ENCODE measurements at regions not wholly inside any gene's neighbourhood (a gene's known extent, or its start where the extent isn't known, plus 50 kb on each side); places are given as distances from the start of the nearest gene placed in this dataset.

DNA sequence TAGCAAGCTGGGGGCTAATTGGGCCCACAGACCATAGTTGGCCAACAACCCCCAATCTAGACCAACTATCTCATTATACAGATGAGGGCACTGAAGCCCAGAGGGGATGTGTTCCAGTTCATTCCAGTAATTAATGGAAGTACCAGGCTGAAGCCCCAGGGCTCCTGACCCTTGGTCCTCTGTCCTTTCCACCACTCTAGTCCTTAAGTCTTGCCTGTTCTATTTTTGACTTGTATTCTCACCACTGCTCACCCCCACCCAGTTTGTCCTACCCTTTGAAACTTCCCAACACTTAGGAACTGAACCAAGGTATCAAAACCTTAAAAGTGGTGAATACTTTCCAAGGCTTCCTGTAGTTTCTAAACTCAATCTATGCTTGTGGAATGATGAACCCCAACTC is 407.4 kb downstream of the ENC1 start:
- Histone ChIP-seq H3K9ac (replicated peaks; ENCODE audit: extremely low read depth, insufficient read depth, low read length) (no peak overlapping the region), H4K20me1 (replicated peaks; ENCODE audit: control insufficient read depth, extremely low read depth, insufficient read depth, low read length) (no peaks in the 10 kb centered on the region), H3K4me2 (ENCODE audit: insufficient read depth, low read length) (no peak overlapping the region), H3K9me1 (replicated peaks; ENCODE audit: control insufficient read depth, extremely low read depth, insufficient read depth, low read length) (no peaks in the 10 kb centered on the region), H3K9me3 (replicated peaks; ENCODE audit: control insufficient read depth, insufficient read depth, low read length) (no peaks in the 10 kb centered on the region), H3K4me1 (ENCODE audit: control insufficient read depth, extremely low read depth, insufficient read depth, low read length) (no peaks in the 10 kb centered on the region), H3K27me3 (ENCODE audit: control insufficient read depth in 2 of 2, insufficient read depth in 2 of 2, low read length in 2 of 2) (peaks cover 0 to 4% of the 10 kb centered on the region in 2 experiments), H3K79me2 (ENCODE audit: control insufficient read depth, insufficient read depth, low read length) (no peaks in the 10 kb centered on the region), H3K27ac (ENCODE audit: insufficient read depth, low read depth, low read length) (no peak overlapping the region), H3K36me3 (ENCODE audit: control insufficient read depth in 2 of 2, extremely low read depth in 1 of 2, insufficient read depth in 2 of 2, low read length in 2 of 2) (no peaks in the 10 kb centered on the region), H2AFZ (ENCODE audit: low read depth, low read length) (no peak overlapping the region), H3K4me3 (replicated peaks in 1 of 3; ENCODE audit: insufficient read depth in 1 of 3, low read depth in 1 of 3, low read length in 3 of 3) (no peak overlapping the region)
- ChIA-PET POLR2A (no interaction called here), CTCF (no interaction called here)
- TF ChIP-seq POLR2AphosphoS5 (IDR thresholded peaks at IDR 0.05; ENCODE audit: insufficient read depth, low read depth, low read length) (no peak), MYC (IDR thresholded peaks at IDR 0.05; ENCODE audit: low read depth, low read length) (no peak), POLR2A (IDR thresholded peaks at IDR 0.05; ENCODE audit: low read depth, low read length) (no peak)
- no peak for DNase-seq (ENCODE audit: low read depth, low spot score)
- intact Hi-C loops (cut with micrococcal nuclease): no loop called here
- no peak for FAIRE-seq
- dilution Hi-C loops (cut with MboI; ENCODE audit: extremely low pct_ligation_motif_present, low sequenced_read_pairs): no loop called here
- no TSS peak for BruUV-seq (replicated peaks)

DNA sequence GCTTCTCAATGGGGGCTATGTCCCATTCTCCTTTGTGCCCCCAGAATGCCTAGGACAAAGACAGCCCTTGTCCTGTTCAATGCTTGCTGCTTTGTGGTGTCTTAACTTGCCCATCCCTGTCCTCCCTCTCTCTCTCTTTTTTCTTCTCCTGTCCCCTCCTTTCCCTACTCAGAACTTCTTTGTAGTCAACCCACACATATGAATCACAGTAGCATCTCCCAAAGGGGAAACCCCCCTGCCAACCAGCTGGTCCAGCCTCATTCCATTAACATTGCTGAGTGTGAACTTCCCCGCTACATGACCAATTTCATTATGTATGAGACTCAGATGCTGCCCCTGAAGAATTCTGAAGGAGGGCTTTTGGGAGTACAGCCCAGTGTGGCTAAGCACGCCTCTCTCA is 408.3 kb downstream of the ENC1 start:
- dilution Hi-C loops (cut with MboI; ENCODE audit: extremely low pct_ligation_motif_present, low sequenced_read_pairs) (no loop called here), intact Hi-C loops (cut with micrococcal nuclease) (no loop called here)
- Histone ChIP-seq H2AFZ (ENCODE audit: low read depth, low read length) (no peak overlapping the region), H3K4me1 (ENCODE audit: control insufficient read depth, extremely low read depth, insufficient read depth, low read length) (no peaks in the 10 kb centered on the region), H3K79me2 (ENCODE audit: control insufficient read depth, insufficient read depth, low read length) (no peaks in the 10 kb centered on the region), H3K36me3 (ENCODE audit: control insufficient read depth in 2 of 2, extremely low read depth in 1 of 2, insufficient read depth in 2 of 2, low read length in 2 of 2) (no peaks in the 10 kb centered on the region), H3K9me3 (replicated peaks; ENCODE audit: control insufficient read depth, insufficient read depth, low read length) (no peaks in the 10 kb centered on the region), H3K4me3 (replicated peaks in 1 of 3; ENCODE audit: insufficient read depth in 1 of 3, low read depth in 1 of 3, low read length in 3 of 3) (no peak overlapping the region), H3K9ac (replicated peaks; ENCODE audit: extremely low read depth, insufficient read depth, low read length) (no peak overlapping the region), H4K20me1 (replicated peaks; ENCODE audit: control insufficient read depth, extremely low read depth, insufficient read depth, low read length) (no peaks in the 10 kb centered on the region), H3K27me3 (ENCODE audit: control insufficient read depth in 2 of 2, insufficient read depth in 2 of 2, low read length in 2 of 2) (peaks cover 0 to 8% of the 10 kb centered on the region in 2 experiments), H3K9me1 (replicated peaks; ENCODE audit: control insufficient read depth, extremely low read depth, insufficient read depth, low read length) (no peaks in the 10 kb centered on the region), H3K4me2 (ENCODE audit: insufficient read depth, low read length) (no peak overlapping the region), H3K27ac (ENCODE audit: insufficient read depth, low read depth, low read length) (no peak overlapping the region)
- TF ChIP-seq POLR2AphosphoS5 (IDR thresholded peaks at IDR 0.05; ENCODE audit: insufficient read depth, low read depth, low read length): no peak
- TF ChIP-seq EZH2 (IDR thresholded peaks at IDR 0.05; ENCODE audit: borderline replicate concordance, low read depth, low read length, severe bottlenecking): no peak
- no peak for TF ChIP-seq JUN (IDR thresholded peaks at IDR 0.05; ENCODE audit: borderline replicate concordance, insufficient read depth, insufficient read length, low read depth)
- DNase-seq (ENCODE audit: low read depth, low spot score): no peak
- no peak for FAIRE-seq
- BruUV-seq (replicated peaks): no TSS peak
- ChIA-PET POLR2A (no interaction called here), CTCF (no interaction called here)

All from endothelial cell of umbilical vein (primary cell).